HG03103 (cell line): ENCODE measurements at regions not wholly inside any gene's neighbourhood (a gene's known extent, or its start where the extent isn't known, plus 50 kb on each side); places are given as distances from the start of the nearest gene placed in this dataset.

Experiments used
- ATAC-seq: cut with Tn5 transposase; IDR thresholded peaks from one replicate; pipeline ENCODE4 v1.9.1; 2021; ENCODE audit warnings: low read depth; ENCODE audit not compliant: unreplicated experiment

DNA sequence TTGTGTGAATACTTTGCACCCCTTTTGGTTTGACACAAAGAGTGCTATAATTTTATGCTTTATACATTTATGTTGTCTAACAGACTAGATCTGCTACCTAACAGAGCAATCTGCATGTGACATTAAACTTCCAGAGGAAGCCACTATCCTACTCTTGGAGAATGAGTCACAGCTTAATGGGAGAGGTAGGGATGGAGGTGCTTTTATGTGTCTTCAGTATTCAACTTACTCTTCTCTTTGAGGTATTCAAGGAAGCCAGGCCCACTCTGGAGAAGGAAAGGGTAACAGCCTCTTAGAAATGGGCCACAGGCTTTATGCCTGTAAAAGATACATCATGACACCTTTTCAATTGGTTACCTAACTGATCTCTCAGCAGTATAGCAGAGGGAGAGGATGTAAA, 85.8 kb upstream of the NEUROD1 start:
- ATAC-seq: no peak

DNA sequence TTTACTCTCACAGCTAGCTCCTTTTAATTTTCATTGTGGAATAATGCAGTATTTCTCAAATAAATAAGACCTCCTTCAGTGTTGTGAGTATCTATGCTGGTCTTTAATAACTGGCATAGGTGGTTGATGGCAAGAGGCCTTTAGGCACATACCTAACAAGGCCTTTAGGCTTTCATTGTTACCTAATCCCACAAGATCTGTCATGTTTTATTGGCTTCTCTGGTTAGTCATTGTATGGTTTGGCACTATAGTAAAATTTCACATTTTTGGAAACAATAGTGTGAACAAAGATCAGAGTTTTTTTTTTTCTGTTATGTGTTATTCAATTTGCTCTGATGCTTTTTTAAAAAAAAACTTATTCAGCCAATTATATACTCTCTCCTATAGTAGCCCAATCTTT, 89.8 kb upstream of the NEUROD1 start:
- ATAC-seq: no peak

DNA sequence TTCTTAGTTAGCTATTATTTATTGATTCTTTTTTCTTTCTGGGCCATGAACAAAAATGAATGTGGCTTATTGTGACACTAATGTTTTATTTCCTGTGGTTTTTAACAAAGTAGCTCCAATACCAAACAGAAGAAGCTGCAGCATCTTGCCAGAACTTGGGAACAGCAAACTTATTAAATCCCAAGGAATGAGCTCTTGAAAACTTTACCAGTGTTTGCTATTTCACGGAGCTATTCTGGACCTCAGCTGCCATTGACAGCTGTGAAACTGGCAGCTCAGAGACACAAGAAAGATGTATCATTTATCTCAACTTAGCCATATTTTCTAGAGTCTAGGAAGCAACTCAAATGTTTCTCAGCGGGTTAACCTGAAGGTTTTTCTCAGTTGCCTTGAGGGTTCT, 91.0 kb upstream of the NEUROD1 start:
- no peak for ATAC-seq

DNA sequence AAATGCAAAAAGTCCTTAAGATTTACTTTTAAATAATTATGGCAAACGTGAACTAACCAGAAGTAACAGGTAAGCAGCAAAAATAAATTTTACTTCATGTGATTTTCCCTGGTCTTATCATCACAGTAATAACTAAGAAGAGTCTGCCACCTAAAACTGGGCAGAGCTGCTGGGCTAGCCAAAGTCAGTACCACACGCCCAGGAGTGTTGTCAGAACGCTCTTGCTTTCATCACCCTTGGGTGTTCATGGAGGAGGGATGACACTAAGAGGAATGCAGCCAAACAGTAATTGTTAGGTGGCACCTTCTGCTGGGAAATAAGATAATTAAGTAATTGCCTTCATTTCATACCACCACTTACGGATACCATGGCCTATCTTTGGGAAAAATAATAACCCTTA, 92.0 kb upstream of the NEUROD1 start:
- ATAC-seq: no peak

DNA sequence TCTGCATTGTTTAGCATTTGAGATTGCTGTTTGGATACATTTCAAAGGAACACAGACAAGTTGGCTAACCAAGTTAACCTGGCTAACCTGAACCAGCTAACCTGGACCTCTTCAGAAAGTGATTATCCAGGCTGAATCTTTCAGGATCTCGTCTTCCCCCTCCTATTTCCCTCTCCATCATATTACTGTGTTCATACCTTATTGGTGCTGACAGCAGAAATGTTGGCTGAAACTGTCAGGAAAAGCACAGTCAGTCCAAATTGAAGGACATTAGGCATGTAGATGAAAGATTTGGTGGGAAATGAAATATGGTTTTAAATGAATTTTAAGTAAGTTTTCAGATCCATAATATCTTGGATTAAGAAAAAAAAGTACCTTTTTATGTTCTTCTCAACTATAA, 92.5 kb upstream of the NEUROD1 start:
- ATAC-seq: no peak

DNA sequence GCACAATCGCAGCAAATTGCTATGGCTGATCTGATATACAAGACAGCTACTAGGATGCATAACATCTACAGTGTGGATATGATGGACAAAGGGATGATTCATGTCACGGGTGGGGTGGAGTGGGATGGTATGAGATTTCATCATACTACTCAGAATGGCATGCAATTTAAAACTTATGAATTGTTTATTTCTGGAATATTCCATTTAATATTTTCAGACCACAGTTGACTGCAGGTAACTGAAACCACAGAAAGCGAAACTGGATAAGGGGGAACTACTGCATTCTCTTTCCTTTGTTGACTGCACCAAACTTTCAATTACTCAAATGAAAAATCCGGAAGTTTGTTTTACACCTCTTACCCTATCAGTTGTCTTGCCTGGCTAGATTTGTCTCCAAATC, 94.4 kb upstream of the NEUROD1 start:
- ATAC-seq: no peak

DNA sequence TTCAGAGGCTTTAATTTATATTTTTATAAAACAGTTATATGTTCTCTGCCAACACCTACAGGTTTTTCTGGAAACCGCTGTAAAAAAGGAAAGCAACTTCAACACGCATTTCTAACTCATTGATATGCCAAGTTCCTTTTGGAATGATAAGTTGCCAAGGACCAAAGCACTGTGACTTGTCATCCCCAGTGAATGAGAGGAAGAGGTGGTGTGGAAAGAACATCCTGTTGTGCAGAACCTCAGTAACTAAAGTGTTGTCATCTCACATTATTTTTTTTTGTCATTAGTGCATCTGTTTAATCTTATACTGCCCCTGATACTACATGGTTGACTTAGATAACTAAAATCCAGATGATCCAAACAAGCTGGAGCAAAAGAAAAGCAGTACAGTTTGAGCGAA, 96.0 kb upstream of the NEUROD1 start:
- ATAC-seq: no peak

DNA sequence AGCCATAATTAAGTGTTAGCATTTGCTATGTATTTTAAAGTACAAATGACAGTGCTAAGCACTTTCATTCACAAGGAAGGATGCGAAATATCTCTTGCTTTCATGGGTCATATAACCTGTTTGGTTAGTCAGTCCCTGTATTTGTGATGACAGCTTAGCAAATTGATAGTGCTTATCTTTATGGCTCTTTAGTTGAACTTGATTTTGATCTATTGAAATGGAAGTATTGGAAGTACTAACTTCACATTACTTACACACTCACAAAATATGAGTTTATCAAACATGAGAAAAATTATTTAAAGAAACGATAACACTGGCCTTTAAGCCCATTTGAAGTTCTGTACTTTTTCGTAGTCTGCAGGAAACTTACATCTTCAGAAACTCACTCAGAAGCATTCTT, 97.4 kb upstream of the NEUROD1 start:
- ATAC-seq: no peak

DNA sequence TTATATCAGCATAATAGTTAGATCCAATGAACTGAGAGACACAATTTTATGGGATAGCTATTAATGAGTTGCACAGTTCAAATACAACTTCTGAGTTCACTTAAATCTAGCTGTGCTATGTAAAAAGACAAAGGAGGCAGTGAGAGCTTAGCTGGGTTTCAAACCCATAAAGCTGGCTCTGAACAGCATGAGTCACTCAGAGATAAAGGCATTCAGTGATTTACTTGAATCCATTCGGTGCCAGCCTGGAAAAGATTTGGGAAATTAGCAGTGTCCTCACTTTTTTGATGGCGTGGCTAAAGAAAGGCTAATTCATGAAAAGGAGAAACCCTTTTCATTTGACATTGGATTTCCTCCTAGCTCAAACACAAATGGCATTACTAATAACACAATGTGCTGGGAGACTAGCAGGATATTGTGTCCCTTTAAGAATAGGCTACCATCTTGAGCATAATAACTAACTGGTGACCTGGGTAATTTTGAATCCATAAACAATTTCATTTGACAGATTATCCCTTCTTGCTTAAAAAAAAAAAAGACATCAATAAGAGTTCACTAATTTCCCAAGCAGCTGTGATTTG, 98.4 kb upstream of the NEUROD1 start:
- no peak for ATAC-seq

DNA sequence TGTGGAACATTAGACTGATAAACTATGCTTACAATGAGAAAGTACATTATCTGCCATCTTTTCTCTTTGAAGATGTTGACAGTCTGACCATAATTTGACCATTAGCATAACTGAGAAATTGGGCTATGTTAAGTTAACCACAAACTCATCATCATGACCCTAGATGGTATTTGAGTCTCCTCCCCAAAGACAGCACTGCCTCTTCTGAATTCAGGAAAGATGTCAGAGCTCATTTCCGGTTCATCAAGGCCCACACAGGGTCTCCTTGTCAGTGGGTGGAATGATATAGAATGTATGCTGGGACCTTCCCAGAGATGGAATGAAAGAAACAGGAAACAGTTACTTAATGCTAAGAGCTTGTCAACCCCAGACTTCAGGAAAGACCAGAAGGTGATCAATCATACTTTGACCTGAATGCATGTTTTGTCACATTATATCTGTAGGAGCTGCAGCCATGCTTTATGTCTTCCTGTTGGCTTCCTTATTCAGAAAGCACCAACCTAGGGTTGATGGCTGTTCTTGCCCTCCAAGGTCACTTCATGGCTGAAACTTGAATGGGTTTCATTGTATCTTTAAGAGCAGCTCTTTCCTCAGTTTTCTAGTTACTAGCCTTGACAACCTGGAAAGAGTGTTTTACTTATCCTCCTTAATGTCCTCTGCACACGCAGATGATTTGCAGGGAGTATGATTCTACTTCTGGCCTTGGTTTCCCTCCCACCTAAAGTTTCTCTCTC, 99.1 kb upstream of the NEUROD1 start:
- ATAC-seq: no peak

DNA sequence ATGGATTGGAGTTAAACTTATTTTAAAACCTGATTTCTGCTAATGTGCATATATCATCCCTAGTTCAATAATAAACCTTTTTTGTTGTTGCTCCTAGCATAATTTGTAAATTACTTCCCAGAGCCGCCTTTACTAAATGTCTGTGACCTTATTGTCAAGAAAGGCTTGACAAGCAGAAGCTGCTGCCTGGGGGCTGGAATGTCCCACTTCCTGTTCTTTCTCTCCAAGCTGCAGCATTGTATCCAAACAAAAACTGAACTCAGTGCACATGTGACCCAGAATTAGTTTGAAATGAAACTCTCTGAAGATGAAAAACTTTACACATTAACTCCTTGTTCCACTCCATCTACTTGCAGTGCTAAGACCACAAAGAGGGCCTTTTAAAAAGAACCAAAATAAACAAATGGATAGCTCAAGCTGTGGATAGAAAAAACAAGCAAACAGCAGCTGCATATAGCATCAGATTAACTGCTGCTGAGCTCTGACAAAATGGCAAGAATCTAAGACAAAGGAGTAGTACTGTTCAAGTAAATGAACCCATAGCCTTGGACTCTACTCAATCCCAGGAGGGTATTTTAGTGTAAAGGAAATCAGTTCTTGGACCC, 99.8 kb upstream of the NEUROD1 start:
- no peak for ATAC-seq

DNA sequence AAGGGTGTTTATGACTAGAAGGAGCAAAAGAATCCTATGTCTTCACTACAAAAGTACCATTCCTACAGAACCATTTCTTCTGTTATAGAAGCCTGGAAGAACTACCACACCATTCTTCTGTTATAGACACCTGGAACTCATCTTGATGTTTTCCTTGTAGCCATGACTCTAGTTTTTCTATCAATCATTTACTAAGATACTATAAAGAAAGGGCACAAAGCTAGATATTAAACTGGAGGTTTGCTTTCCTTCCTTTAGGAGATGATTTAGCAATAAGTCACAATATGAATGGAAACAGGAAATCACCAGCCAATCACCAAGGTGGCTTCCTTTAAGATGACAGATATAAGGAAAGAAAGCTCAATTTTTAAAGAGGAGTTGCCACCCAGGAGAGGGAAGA, 100.3 kb upstream of the NEUROD1 start:
- no peak for ATAC-seq

DNA sequence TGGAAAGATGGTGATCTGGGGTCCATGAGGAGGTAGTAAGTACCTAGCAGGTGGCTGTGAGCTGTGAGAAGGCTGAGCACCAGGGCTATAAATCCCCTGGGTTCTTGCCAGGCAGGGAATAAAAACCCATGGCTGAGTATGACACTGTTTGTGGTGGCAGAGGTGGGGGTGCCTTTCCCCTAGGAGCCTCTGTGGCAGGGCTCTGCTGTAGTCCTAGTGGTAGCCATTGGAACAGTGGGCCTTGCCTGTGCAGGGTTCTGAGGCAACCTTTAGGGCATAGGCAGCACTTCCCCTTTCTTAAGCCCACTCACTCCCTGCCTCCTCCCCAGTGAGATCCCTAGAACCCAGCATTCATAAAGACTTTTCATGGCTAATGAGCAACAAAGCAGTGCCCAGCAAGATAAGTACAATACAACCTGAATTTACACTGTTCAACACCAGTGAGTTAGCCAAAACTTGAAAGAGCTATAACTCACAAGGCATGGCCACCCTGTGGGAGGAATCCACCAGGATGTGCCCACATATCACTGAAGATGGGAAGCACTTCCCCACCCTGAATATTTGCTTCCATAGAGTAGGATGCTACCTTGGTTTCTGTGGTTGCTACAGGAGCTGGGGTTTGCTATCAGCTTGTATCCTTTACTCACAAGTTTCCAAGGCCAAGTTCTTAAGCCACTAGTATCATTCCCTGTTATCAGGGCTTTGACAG, 100.9 kb upstream of the NEUROD1 start:
- peak; percentile 46 for ATAC-seq

DNA sequence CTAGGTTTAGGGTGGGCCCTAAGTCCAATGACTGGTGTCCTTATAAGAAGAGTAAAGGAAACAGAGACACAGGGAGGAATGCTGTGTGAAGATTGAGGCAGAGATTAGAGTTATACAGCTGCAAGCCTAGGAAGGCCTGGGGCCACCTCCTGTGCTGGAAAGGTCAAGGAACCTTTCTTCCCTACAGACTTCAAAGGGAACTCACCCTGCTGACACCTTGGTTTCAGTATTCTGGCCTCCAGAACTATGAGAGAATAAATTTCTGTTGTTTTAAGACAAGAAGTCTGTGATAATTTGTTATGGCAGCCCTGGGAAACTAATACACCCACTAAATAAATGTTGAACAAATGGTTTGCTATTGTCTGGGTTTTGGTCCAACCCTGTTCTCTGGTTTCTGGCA, 102.3 kb upstream of the NEUROD1 start:
- ATAC-seq: no peak

DNA sequence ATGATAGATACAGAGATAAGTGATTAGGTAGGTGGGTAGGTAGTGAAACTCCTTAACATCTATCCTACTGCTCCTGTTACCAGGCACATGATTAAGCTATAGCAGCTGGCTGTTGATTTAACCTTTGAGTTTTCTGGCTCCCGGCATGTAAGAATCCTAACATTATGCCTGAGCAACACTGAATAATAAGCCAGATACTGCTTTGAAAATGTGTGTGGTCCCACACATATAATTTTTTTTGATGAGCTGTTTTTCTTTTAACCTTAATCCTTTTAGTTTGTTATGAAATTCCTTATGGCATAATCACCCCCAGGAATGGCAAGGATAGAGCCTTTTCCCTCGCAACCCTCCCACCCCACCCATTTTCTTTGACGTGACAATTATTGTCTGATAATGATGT, 104.2 kb upstream of the NEUROD1 start:
- no peak for ATAC-seq

DNA sequence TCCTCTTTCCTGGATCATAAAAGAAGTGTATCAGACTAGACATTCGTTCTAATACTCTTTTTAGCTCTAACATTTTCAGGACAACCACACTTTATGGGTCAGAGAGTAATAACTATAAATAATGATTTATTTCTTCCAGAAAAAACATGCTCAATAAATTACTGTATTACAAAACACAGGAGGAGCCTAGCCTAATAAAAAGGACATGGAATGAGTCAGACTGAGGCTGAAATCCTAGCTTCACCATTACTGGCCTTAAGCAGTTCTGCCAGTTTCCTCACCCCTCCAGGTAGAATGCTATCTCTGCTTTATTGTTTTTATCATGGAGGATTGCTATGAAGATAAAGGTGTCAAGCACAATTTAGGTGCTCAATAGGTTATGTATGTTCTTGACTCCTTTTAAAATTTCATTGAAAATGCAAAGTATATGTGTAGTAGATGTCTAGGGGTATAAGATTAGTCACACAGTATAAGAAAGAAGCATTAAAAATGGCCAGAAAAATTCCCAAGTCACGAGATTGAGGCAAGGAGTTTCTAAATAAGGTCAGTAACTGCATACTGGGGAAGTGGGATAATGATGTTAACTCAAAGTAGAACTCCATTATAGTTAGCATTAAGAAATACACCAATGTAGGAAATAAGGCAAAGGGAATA, 105.5 kb upstream of the NEUROD1 start:
- no peak for ATAC-seq

DNA sequence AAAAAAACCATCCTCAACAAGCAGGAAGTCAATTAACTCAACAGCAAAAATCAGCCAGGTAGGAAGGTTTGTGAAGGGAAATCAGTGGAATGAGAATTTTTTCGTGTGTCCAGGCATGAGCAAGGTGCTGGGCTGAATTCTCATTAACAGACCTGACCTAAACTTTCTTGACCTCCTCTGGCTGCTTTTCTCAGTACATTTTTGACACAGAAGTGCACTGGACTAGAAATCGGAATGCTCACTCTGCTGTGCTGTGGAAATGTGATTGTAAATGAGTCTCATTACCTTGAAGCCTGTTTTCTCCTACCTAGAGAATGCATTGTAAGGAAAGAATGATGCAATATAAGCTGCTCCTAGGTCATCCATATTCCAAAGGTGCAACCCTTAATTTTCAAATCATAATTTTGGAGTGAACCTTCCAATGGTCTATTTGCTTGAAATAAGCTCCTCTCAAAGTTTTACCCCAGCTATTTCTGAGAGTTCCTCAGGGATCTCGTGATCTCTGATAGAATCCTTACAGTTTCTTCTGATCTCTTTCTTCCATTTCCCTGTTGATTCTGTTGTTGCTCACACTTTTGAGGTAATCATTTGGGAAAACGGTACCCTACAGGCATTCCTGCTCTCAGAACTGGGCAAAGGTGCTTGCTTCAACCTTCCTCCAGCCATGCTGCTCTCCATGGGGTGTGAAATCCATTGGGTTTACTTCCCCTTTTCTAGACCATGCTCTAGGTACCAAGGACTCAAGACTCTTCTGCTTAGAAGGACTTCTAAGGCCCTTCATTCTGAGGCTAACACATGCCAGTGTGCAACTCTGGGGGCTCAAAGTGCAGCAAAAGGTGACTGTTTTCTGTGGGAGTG, 104.9 kb upstream of the ITPRID2 start:
- ATAC-seq: no peak

DNA sequence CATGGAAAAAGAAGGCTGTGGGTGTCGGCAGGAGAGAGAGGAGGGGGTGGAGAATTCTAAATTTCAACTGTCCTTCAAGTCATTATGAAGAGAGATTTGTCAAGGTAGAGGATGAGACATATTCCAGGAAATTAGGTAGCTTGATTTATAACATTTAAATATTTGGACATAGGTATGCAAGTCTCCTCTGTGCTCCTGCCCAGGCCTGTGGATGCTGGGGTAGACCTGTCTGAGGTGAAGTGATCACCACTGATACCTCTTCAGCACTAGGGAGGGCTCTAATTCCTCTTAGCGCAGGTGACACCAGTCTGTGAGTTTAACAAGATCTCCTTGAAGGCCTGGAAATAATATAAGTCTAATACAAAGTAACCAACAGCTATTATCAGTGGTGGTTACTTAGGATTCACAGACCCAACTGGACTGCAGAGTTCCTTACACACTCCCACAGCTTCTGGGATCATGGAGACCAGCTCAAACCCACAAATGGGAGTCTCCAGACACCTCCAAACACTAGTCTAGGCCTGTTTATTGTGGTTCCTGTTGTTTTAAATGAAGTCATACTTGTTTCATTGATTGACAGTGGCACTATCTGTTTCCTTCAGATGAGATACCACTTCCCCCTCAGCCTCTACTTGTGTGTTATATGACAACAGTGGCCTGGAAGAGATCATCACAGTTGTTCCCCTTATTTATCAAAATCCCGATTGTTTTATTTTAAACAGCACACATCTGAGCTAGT, 104.1 kb upstream of the ITPRID2 start:
- ATAC-seq: no peak

DNA sequence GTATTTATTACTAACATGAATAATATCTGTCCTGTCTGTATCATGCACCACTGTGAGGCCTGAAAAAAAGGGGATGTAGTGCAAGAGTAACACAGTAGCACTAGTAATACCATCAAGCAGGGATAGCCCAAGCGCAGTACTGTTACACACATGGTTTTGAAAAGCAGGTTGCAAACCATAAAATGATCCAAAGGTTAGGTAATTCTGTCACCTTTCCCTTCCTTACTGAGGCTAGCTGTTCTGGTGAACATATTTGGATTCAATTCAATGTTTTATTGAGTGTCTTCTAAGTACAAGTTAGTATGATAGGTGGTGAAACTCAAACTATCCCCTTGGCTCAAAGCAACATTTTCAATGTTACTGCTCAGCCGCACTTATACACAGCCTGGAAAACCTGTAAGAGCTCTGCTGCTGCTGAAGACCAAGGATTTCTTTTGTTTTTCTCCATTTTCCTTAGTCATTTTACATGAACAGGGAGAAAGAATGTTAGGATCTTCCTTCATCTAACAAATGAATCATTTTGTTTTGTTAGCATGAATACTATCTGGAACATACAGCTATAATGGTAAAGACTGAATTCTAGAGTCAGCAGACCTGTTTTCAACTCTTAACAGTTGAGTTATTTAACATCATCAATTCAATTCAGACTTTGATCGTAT, 102.5 kb upstream of the ITPRID2 start:
- ATAC-seq: no peak
